ENCODE measurements at regions not wholly inside any gene's neighbourhood (a gene's known extent, or its start where the extent isn't known, plus 50 kb on each side); places are given as distances from the start of the nearest gene placed in this dataset.

- no peak for TF ChIP-seq CTCF (optimal IDR thresholded peaks at IDR 0.05 in 1 of 3, IDR thresholded peaks at IDR 0.05 in 1 of 3, conservative IDR thresholded peaks at IDR 0.05 in 1 of 3; ENCODE audit: extremely low read depth in 1 of 3, insufficient read depth in 2 of 3, low read length in 3 of 3)
- TF ChIP-seq EZH2 (IDR thresholded peaks at IDR 0.05; ENCODE audit: low read length), result no peak
These were observed 314.4 kb downstream of the PLK2 start for GRCh38 chr5:58145397-58145934.
